GM21526 (cell line): ENCODE measurements at regions not wholly inside any gene's neighbourhood (a gene's known extent, or its start where the extent isn't known, plus 50 kb on each side); places are given as distances from the start of the nearest gene placed in this dataset.

Experiments
- ATAC-seq: cut with Tn5 transposase; IDR thresholded peaks from one replicate; pipeline ENCODE4 v1.9.1; 2021; ENCODE audit warnings: moderate library complexity; ENCODE audit not compliant: unreplicated experiment, low FRiP score

- ATAC-seq = no peak
Observed at GRCh38 chr13:24074678-24075077, 85.8 kb upstream of the SPATA13 start.

- ATAC-seq = no peak
Observed at GRCh38 chr13:24075137-24075975, 85.2 kb upstream of the SPATA13 start.

GRCh38 chr13:24076109-24076508 is 84.4 kb upstream of the SPATA13 start:
- no peak for ATAC-seq

- no peak for ATAC-seq
Observed at GRCh38 chr13:24076636-24077035, 83.9 kb upstream of the SPATA13 start.

- no peak for ATAC-seq
Observed at GRCh38 chr13:24080134-24080533, 80.4 kb upstream of the SPATA13 start.

- ATAC-seq = no peak
Observed at GRCh38 chr13:24081387-24081786, 79.1 kb upstream of the SPATA13 start.

- ATAC-seq = no peak
Observed at GRCh38 chr13:24083141-24083540, 77.4 kb upstream of the SPATA13 start.

GRCh38 chr13:24083722-24084421 is 76.6 kb upstream of the SPATA13 start:
- ATAC-seq = no peak

- no peak for ATAC-seq
Observed at GRCh38 chr13:24085662-24086061, 74.9 kb upstream of the SPATA13 start.

- ATAC-seq = no peak
Observed at GRCh38 chr13:24086642-24087041, 73.9 kb upstream of the SPATA13 start.

GRCh38 chr13:24087605-24088225 is 72.8 kb upstream of the SPATA13 start:
- no peak for ATAC-seq

GRCh38 chr13:24090049-24090448 is 70.5 kb upstream of the SPATA13 start:
- no peak for ATAC-seq

- ATAC-seq = no peak
Observed at GRCh38 chr13:24091080-24091479, 69.4 kb upstream of the SPATA13 start.

- no peak for ATAC-seq
Observed at GRCh38 chr13:24092108-24092507, 68.4 kb upstream of the SPATA13 start.

- no peak for ATAC-seq
Observed at GRCh38 chr13:24093047-24093446, 67.5 kb upstream of the SPATA13 start.

- ATAC-seq = no peak
Observed at GRCh38 chr13:24096659-24097058, 63.9 kb upstream of the SPATA13 start.

GRCh38 chr13:24097064-24097463 is 63.5 kb upstream of the SPATA13 start:
- no peak for ATAC-seq

GRCh38 chr13:24097667-24098066 is 62.9 kb upstream of the SPATA13 start:
- no peak for ATAC-seq

GRCh38 chr13:24099490-24099889 is 61.0 kb upstream of the SPATA13 start:
- ATAC-seq = no peak

GRCh38 chr13:24100188-24100587 is 60.3 kb upstream of the SPATA13 start:
- no peak for ATAC-seq

GRCh38 chr13:24103782-24104372 is 56.6 kb upstream of the SPATA13 start:
- ATAC-seq = no peak
